HepG2 (cell line): ENCODE measurements at regions not wholly inside any gene's neighbourhood (a gene's known extent, or its start where the extent isn't known, plus 50 kb on each side); places are given as distances from the start of the nearest gene placed in this dataset.
A peak's percentile ranks its signal among the peaks of the same experiment; 100 is the strongest.

ENCODE experiments used
- ATAC-seq: fragments of 200-7000 bp; cut with Tn5 transposase; 3 replicates; pipeline ENCODE4 v1.9.1; 2020; ENCODE audit warnings: mild to moderate bottlenecking, moderate library complexity
- BruUV-seq: library from RNA; stranded (reverse); fragments of 400-500 nt; replicated peaks from 2 replicates; lab custom pipeline; 2021; lab: Mats Ljungman, UMichigan
- CTCF ChIA-PET: fragments of 300-600 bp; formaldehyde crosslinking; extraction: SDS; loops from one replicate; lab custom pipeline; 2021; ENCODE audit warnings: low total read pairs, inconsistent platforms, low intra/inter-chr PET ratio; lab: Yijun Ruan, JAX
- POLR2A ChIA-PET: fragments of 350-600 bp; sonication (Branson Sonifier 250); formaldehyde crosslinking; loops from one replicate; lab custom pipeline; 2020; ENCODE audit warnings: antibody characterized with exemption, inconsistent platforms; lab: Yijun Ruan, JAX
- DNase-seq: peaks from one replicate; pipeline ENCODE4 v3.0.0-alpha.2; 2015; ENCODE audit warnings: low spot score
- FAIRE-seq: peaks from 3 replicates; lab custom pipeline; 2011; peaks lifted over from hg19 to GRCh38; lab: Jason Lieb, UNC
- H2AFZ ChIP-seq: one replicate; pipeline ENCODE4 v1.6.1; 2011; ENCODE audit warnings: low read length, inconsistent platforms
- H3K27ac ChIP-seq: fragments of 300-600 bp; 3 replicates; pipeline ENCODE4 v1.8.0; 2011; ENCODE audit warnings: mixed run types, mild to moderate bottlenecking, mixed read lengths, low read length, inconsistent platforms; ENCODE audit not compliant: insufficient read depth; ENCODE audit errors: extremely low read length
- H3K27me3 ChIP-seq, 2 experiments: fragments of 200-600 bp in 1 of 2; 2 replicates in 1 of 2; 3 replicates in 1 of 2; pipeline versions ENCODE4 v1.6.0 to v1.8.0; 2011; ENCODE audit warnings: low read length in 2 of 2, mild to moderate bottlenecking in 2 of 2, moderate library complexity in 2 of 2, inconsistent platforms in 1 of 2; ENCODE audit not compliant: insufficient read depth in 2 of 2, control insufficient read depth in 1 of 2
- H3K36me3 ChIP-seq, 2 experiments: fragments of 200-600 bp in 1 of 2; replicated peaks in 1 of 2; 2 replicates in 1 of 2; 3 replicates in 1 of 2; pipeline versions ENCODE4 v1.5.1 to v1.8.0; 2011; ENCODE audit warnings: low read length in 2 of 2, inconsistent platforms in 1 of 2; ENCODE audit not compliant: insufficient read depth in 2 of 2, control insufficient read depth in 1 of 2
- H3K4me1 ChIP-seq: 2 replicates; pipeline ENCODE4 v1.5.1; 2012; ENCODE audit warnings: low read length, inconsistent platforms; ENCODE audit not compliant: insufficient read depth
- H3K4me2 ChIP-seq: 2 replicates; pipeline ENCODE4 v1.6.0; 2011; ENCODE audit warnings: low read depth, low read length, inconsistent platforms
- H3K4me3 ChIP-seq, 3 experiments: fragments of 200-600 bp in 1 of 3; sonication (generic), shearing (Covaris generic) in 1 of 3; replicated peaks in 1 of 3; 2 replicates each; pipeline ENCODE4 v1.5.1; 2011 to 2016; ENCODE audit warnings: low read length in 3 of 3, inconsistent platforms in 2 of 3, low read depth in 2 of 3, mild to moderate bottlenecking in 2 of 3, control low read depth in 1 of 3, mixed read lengths in 1 of 3; ENCODE audit not compliant: insufficient read depth in 1 of 3
- H3K79me2 ChIP-seq: one replicate; pipeline ENCODE4 v1.6.1; 2011; ENCODE audit warnings: low read length, inconsistent platforms; ENCODE audit not compliant: insufficient read depth
- H3K9ac ChIP-seq: 2 replicates; pipeline ENCODE4 v1.6.0; 2011; ENCODE audit warnings: mild to moderate bottlenecking, low read depth, low read length, inconsistent platforms; ENCODE audit not compliant: insufficient read depth
- H3K9me3 ChIP-seq: 2 replicates; pipeline ENCODE4 v1.5.1; 2012; ENCODE audit warnings: mild to moderate bottlenecking, low read length
- H4K20me1 ChIP-seq: 2 replicates; pipeline ENCODE4 v1.6.0; 2011; ENCODE audit warnings: inconsistent platforms, mild to moderate bottlenecking, low read length, moderate library complexity; ENCODE audit not compliant: insufficient read depth
- FOXA3 ChIP-seq: IDR thresholded peaks from 2 replicates; pipeline ENCODE4 v1.6.1; 2016; ENCODE audit warnings: missing genetic modification reagents, missing compliant biosample characterization
- KLF11 ChIP-seq: IDR thresholded peaks from 2 replicates; pipeline ENCODE4 v1.6.1; 2016; ENCODE audit warnings: missing compliant biosample characterization
- NFKBIZ ChIP-seq: IDR thresholded peaks from 2 replicates; pipeline ENCODE4 v1.6.1; 2018; ENCODE audit warnings: missing genetic modification reagents, missing compliant biosample characterization
- ONECUT2 ChIP-seq: sonication (generic); formaldehyde crosslinking; IDR thresholded peaks from 2 replicates; pipeline ENCODE4 v1.4.0; 2020; ENCODE audit warnings: missing genetic modification reagents
- RBFOX2 ChIP-seq: fragments of 200-400 bp; formaldehyde crosslinking; IDR thresholded peaks from 2 replicates; pipeline ENCODE4 v1.6.1; 2017; ENCODE audit warnings: low read depth, mild to moderate bottlenecking, low read length
- SMC3 ChIP-seq: IDR thresholded peaks from 2 replicates; pipeline ENCODE4 v1.6.1; 2011; ENCODE audit warnings: low read length, improper control_type of control experiment
- SOX6 ChIP-seq, 2 experiments: fragments of 450-650 bp in 1 of 2; sonication (generic) in 1 of 2; formaldehyde crosslinking in 1 of 2; IDR thresholded peaks; 2 replicates each; pipeline versions ENCODE4 v1.4.0 to v1.6.1; 2017 to 2020; ENCODE audit warnings: antibody characterized with exemption in 1 of 2, mild to moderate bottlenecking in 1 of 2, missing genetic modification reagents in 1 of 2
- STAG1 ChIP-seq: sonication (generic); formaldehyde crosslinking; IDR thresholded peaks from 2 replicates; pipeline ENCODE4 v1.4.0; 2020; ENCODE audit warnings: missing genetic modification reagents
- ZNF572 ChIP-seq: sonication (generic); formaldehyde crosslinking; IDR thresholded peaks from 2 replicates; pipeline ENCODE4 v1.5.1; 2020; ENCODE audit warnings: mild to moderate bottlenecking, missing genetic modification reagents
- ZNF629 ChIP-seq: sonication (generic); formaldehyde crosslinking; conservative IDR thresholded peaks from 2 replicates; pipeline ENCODE4 v1.5.0; 2020; ENCODE audit warnings: missing genetic modification reagents
- ZNF652 ChIP-seq: IDR thresholded peaks from 2 replicates; pipeline ENCODE4 v1.6.1; 2016; ENCODE audit warnings: low read depth, borderline replicate concordance
- WGBS: methylation state at CpG from one replicate; pipeline ENCODE4 v1.1.6; 2017; ENCODE audit warnings: low lambda C conversion rate; 5-methylcytosine and 5-hydroxymethylcytosine counted together
- in situ Hi-C: cut with HindIII; loops from 2 replicates; pipeline ENCODE4 v1.10.0; 2017; ENCODE audit warnings: low pct_unique_long_range_greater_than_20kb; ENCODE audit not compliant: extremely low pct_ligation_motif_present
- intact Hi-C: fragments of 100-400 bp; cut with micrococcal nuclease; formaldehyde crosslinking; loops from one replicate; pipeline ENCODE4 v1.10.0; 2022; ENCODE audit not compliant: unreplicated experiment
- TF ChIP-seq, protein P1 (sequence below): sonication (generic); formaldehyde crosslinking; IDR thresholded peaks from 2 replicates; pipeline ENCODE4 v1.5.1; 2020; ENCODE audit warnings: mild to moderate bottlenecking, missing genetic modification reagents, borderline replicate concordance
- TF ChIP-seq, protein P2 (sequence below): sonication (generic); formaldehyde crosslinking; IDR thresholded peaks from 2 replicates; pipeline ENCODE4 v1.8.1; 2023; ENCODE audit warnings: mild to moderate bottlenecking, moderate library complexity, missing genetic modification reagents
- TF ChIP-seq, protein P3 (sequence below): sonication (generic); formaldehyde crosslinking; IDR thresholded peaks from 2 replicates; pipeline ENCODE4 v1.4.0; 2020; ENCODE audit warnings: missing genetic modification reagents

DNA sequence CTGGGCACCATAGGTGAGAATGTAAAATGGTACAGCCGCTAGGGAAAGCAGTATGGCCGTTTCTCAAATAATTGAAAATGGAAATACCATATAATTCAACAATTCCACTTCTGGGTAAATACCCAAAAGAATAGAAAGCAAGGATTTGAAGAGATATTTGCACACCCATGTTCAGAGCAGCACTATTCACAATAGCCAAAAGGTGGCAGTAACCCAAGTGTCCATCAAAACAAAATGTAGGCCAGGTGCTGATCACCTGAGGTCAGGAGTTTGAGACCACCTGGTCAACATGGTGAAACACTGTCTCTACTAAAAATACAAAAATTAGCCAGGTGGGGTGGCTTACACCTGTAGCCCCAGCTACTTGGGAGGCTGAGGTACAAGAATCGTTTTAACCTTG, 62.1 kb downstream of the OLIG1 start:
- Histone ChIP-seq H3K27me3 (peaks cover 4 to 36% of the 10 kb centered on the region in 2 experiments; a peak in 3 of 5 replicates), H3K4me1 (peaks cover 3% of the 10 kb centered on the region), H3K4me3 (no peak overlapping the region), H2AFZ (no peak overlapping the region), H3K79me2 (no peaks in the 10 kb centered on the region), H3K36me3 (no peaks in the 10 kb centered on the region), H3K9me3 (no peaks in the 10 kb centered on the region), H3K4me2 (no peak overlapping the region), H3K9ac (no peak overlapping the region), H4K20me1 (no peaks in the 10 kb centered on the region), H3K27ac (no peak overlapping the region)
- POLR2A ChIA-PET = no interaction called here
- 0 out of 2 replicates have a peak, but pooled peaks have one; percentile 16 for TF ChIP-seq SMC3
- no peak for TF ChIP-seq ZNF652 (CRISPR knock-in tag)
- TF ChIP-seq STAG1 = peak; percentile 20; the same call in 1 of the 2 replicates
- no TSS peak for BruUV-seq
- 7% methylated on average over 3 of the region's 3 CpGs for WGBS
- DNase-seq = peak; percentile 6
- FAIRE-seq = no peak
- no peak for ATAC-seq
- in situ Hi-C loops = loop anchor here (25.0 kb wide), 1 partner anchor 470 kb away; no protein-coding TSS in a partner anchor
- intact Hi-C loops = loop anchor here (2.0 to 10.0 kb wide), 2 partner anchors 65 to 243 kb away; no protein-coding TSS in a partner anchor
- CTCF ChIA-PET = no interaction called here

GRCh38 chr21:33133892-33134291, 64.0 kb downstream of the OLIG1 start:
- Histone ChIP-seq H3K9me3 (no peaks in the 10 kb centered on the region), H2AFZ (no peak overlapping the region), H3K36me3 (no peaks in the 10 kb centered on the region), H3K4me1 (no peaks in the 10 kb centered on the region), H3K9ac (no peak overlapping the region), H4K20me1 (no peaks in the 10 kb centered on the region), H3K27ac (no peak overlapping the region), H3K27me3 (peaks cover 6 to 34% of the 10 kb centered on the region in 2 experiments; a peak in 3 of 5 replicates), H3K79me2 (no peaks in the 10 kb centered on the region), H3K4me3 (no peak overlapping the region), H3K4me2 (no peak overlapping the region)
- intact Hi-C loops (loop anchor here (2.0 to 10.0 kb wide), 2 partner anchors 63 to 241 kb away; no protein-coding TSS in a partner anchor), in situ Hi-C loops (loop anchor here (25.0 kb wide), 1 partner anchor 472 kb away; no protein-coding TSS in a partner anchor)
- POLR2A ChIA-PET = no interaction called here
- no peak for ATAC-seq
- 0% methylated on average over 2 of the region's 6 CpGs for WGBS
- CTCF ChIA-PET = no interaction called here
- DNase-seq = no peak
- no peak for FAIRE-seq
- no TSS peak for BruUV-seq
- no peak for TF ChIP-seq RBFOX2
- TF ChIP-seq, protein P1, sequence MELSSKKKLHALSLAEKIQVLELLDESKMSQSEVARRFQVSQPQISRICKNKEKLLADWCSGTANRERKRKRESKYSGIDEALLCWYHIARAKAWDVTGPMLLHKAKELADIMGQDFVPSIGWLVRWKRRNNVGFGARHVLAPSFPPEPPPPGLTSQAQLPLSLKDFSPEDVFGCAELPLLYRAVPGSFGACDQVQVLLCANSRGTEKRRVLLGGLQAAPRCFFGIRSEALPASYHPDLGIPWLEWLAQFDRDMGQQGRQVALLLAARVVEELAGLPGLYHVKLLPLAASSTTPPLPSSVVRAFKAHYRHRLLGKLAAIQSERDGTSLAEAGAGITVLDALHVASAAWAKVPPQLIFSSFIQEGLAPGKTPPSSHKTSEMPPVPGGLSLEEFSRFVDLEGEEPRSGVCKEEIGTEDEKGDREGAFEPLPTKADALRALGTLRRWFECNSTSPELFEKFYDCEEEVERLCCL (CRISPR knock-in tag) = no peak
- TF ChIP-seq SOX6 (IDR thresholded peaks at IDR 0.05) = no peak
- TF ChIP-seq SOX6 (CRISPR knock-in tag; IDR thresholded peaks at IDR 0.05) = no peak
- TF ChIP-seq KLF11 = no peak
- no peak for TF ChIP-seq FOXA3 (CRISPR knock-in tag)
- TF ChIP-seq, protein P2, sequence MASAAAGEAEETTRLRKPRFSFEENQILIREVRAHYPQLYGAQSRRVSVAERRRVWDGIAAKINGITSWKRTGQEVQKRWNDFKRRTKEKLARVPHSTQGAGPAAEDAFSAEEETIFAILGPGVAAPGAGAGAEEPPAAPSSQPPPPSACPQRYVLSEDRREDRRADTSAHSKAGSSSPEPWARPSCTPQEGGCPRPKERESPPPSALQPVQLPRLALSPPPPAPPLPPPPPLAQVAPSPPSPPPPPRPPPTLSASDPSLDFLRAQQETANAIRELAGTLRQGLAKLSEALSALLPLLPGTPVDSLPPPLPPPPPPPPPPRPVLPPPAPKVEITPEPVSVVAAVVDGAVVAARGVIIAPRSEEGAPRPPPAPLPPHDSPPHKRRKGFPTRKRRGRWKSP (CRISPR knock-in tag) = no peak
- TF ChIP-seq NFKBIZ (CRISPR knock-in tag) = no peak
- TF ChIP-seq ZNF629 (CRISPR knock-in tag) = no peak
- no peak for TF ChIP-seq ONECUT2 (CRISPR knock-in tag)
- TF ChIP-seq ZNF572 (CRISPR knock-in tag) = no peak
- TF ChIP-seq, protein P3, sequence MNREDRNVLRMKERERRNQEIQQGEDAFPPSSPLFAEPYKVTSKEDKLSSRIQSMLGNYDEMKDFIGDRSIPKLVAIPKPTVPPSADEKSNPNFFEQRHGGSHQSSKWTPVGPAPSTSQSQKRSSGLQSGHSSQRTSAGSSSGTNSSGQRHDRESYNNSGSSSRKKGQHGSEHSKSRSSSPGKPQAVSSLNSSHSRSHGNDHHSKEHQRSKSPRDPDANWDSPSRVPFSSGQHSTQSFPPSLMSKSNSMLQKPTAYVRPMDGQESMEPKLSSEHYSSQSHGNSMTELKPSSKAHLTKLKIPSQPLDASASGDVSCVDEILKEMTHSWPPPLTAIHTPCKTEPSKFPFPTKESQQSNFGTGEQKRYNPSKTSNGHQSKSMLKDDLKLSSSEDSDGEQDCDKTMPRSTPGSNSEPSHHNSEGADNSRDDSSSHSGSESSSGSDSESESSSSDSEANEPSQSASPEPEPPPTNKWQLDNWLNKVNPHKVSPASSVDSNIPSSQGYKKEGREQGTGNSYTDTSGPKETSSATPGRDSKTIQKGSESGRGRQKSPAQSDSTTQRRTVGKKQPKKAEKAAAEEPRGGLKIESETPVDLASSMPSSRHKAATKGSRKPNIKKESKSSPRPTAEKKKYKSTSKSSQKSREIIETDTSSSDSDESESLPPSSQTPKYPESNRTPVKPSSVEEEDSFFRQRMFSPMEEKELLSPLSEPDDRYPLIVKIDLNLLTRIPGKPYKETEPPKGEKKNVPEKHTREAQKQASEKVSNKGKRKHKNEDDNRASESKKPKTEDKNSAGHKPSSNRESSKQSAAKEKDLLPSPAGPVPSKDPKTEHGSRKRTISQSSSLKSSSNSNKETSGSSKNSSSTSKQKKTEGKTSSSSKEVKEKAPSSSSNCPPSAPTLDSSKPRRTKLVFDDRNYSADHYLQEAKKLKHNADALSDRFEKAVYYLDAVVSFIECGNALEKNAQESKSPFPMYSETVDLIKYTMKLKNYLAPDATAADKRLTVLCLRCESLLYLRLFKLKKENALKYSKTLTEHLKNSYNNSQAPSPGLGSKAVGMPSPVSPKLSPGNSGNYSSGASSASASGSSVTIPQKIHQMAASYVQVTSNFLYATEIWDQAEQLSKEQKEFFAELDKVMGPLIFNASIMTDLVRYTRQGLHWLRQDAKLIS (CRISPR knock-in tag) = no peak
